MM.1S (cell line): ENCODE measurements at regions not wholly inside any gene's neighbourhood (a gene's known extent, or its start where the extent isn't known, plus 50 kb on each side); places are given as distances from the start of the nearest gene placed in this dataset.

Experiments
- EZH2 ChIP-seq: fragments of 300-600 bp; sonication (generic); optimal IDR thresholded peaks from 2 replicates; pipeline ENCODE3; 2017; ENCODE audit warnings: low read depth, mild to moderate bottlenecking, antibody characterized with exemption, low read length, mixed read lengths
- EZH2phosphoT487 ChIP-seq: fragments of 300-600 bp; sonication (generic); IDR thresholded peaks from 2 replicates; pipeline ENCODE4 v1.6.1; 2018; ENCODE audit warnings: antibody characterized with exemption, low read length
- TF ChIP-seq, protein P1 (sequence below): fragments of 300-600 bp; sonication (generic); IDR thresholded peaks from 2 replicates; pipeline ENCODE4 v1.5.1; 2016; ENCODE audit warnings: antibody characterized with exemption, low read length, mixed read lengths

DNA sequence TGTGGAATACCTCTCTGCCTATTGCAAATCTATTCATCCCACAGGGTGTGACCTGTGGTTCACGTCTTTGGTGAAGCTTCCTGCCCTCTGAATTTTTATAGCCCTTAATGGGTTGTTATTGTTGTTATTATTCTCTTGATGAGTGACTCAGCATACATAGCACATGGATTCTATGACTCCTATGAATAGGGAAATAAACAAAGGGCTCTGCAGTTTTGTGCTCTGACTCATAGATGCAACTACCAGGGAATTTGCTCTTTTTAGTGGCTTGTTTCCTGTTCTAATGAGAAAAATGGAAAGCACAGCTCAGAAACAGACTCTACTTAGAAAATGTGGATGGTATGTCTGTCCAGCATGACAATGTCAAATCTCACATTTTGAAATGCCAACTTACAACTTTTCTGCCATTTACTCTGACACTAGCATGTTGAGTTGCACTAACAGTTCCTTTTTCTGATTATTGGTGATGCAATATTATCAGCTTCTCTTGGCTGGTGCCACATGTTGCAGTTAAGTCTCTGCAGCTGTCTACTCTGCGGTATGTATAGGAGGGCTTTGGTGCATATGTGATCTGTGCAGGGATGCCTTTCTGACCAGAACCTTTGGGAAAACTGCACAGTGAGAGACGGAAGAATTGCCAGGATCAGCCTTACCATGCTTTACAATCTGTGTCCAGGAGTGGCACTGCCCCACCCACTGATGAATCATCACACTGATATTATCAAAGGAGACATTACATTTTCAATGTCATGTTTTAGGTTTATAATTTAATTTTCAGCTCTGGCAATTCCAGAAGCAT, 996.4 kb upstream of the WWC1 start:
- TF ChIP-seq EZH2 (no peak), EZH2phosphoT487 (no peak)
- TF ChIP-seq, protein P1, sequence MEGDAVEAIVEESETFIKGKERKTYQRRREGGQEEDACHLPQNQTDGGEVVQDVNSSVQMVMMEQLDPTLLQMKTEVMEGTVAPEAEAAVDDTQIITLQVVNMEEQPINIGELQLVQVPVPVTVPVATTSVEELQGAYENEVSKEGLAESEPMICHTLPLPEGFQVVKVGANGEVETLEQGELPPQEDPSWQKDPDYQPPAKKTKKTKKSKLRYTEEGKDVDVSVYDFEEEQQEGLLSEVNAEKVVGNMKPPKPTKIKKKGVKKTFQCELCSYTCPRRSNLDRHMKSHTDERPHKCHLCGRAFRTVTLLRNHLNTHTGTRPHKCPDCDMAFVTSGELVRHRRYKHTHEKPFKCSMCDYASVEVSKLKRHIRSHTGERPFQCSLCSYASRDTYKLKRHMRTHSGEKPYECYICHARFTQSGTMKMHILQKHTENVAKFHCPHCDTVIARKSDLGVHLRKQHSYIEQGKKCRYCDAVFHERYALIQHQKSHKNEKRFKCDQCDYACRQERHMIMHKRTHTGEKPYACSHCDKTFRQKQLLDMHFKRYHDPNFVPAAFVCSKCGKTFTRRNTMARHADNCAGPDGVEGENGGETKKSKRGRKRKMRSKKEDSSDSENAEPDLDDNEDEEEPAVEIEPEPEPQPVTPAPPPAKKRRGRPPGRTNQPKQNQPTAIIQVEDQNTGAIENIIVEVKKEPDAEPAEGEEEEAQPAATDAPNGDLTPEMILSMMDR, result no peak
